HUES64 (cell line): ENCODE measurements at regions not wholly inside any gene's neighbourhood (a gene's known extent, or its start where the extent isn't known, plus 50 kb on each side); places are given as distances from the start of the nearest gene placed in this dataset.

Experiments
- H3K27ac ChIP-seq: 2 replicates; pipeline ENCODE4 v1.7.0; 2013; ENCODE audit warnings: low read depth, low read length, inconsistent platforms
- H3K27me3 ChIP-seq: 2 replicates; pipeline ENCODE4 v1.6.1; 2013; ENCODE audit warnings: mild to moderate bottlenecking, low read length; ENCODE audit not compliant: insufficient read depth
- H3K36me3 ChIP-seq: 2 replicates; pipeline ENCODE4 v1.6.1; 2013; ENCODE audit warnings: mild to moderate bottlenecking, low read length; ENCODE audit not compliant: insufficient read depth
- H3K4me1 ChIP-seq: 2 replicates; pipeline ENCODE4 v1.6.1; 2013; ENCODE audit warnings: mild to moderate bottlenecking, low read length, moderate library complexity; ENCODE audit not compliant: insufficient read depth
- H3K4me3 ChIP-seq: 2 replicates; pipeline ENCODE4 v1.5.1; 2013; ENCODE audit warnings: mild to moderate bottlenecking, low read length, moderate library complexity
- H3K9ac ChIP-seq: 2 replicates; pipeline ENCODE4 v1.6.1; 2013; ENCODE audit warnings: mild to moderate bottlenecking, low read depth, low read length
- H3K9me3 ChIP-seq: 2 replicates; pipeline ENCODE4 v1.6.1; 2013; ENCODE audit warnings: low read depth, low read length; ENCODE audit not compliant: insufficient read depth
- WGBS: fragments of 150-250, 120-280 bp; methylation state at CpG from one replicate; pipeline ENCODE4 v1.1.7; 2013; ENCODE audit warnings: missing lambda C conversion rate; 5-methylcytosine and 5-hydroxymethylcytosine counted together

- H3K27me3 ChIP-seq: no peaks in the 10 kb centered on the region
- no peaks in the 10 kb centered on the region for H3K36me3 ChIP-seq
- WGBS: 97% methylated on average over 3 of the region's 3 CpGs
- H3K27ac ChIP-seq: no peak overlapping the region
- H3K9ac ChIP-seq: no peak overlapping the region
- H3K4me1 ChIP-seq: peaks cover 3% of the 10 kb centered on the region
- H3K4me3 ChIP-seq: no peak overlapping the region
- H3K9me3 ChIP-seq: no peaks in the 10 kb centered on the region
Observed at GRCh38 chr17:70678889-70679288, 509.6 kb downstream of the KCNJ2 start.

GRCh38 chr17:70683936-70684335, 514.6 kb downstream of the KCNJ2 start:
- Histone ChIP-seq H3K9me3 (no peaks in the 10 kb centered on the region), H3K9ac (no peak overlapping the region), H3K27ac (no peak overlapping the region), H3K4me1 (peaks cover 7% of the 10 kb centered on the region), H3K4me3 (no peak overlapping the region), H3K36me3 (no peaks in the 10 kb centered on the region), H3K27me3 (no peaks in the 10 kb centered on the region)
- 95% methylated on average over 4 of the region's 4 CpGs for WGBS

GRCh38 chr17:70687421-70687820, 518.1 kb downstream of the KCNJ2 start:
- no CpG with 5 or more reads among the region's 1 CpG for WGBS
- Histone ChIP-seq H3K9me3 (no peaks in the 10 kb centered on the region), H3K27me3 (no peaks in the 10 kb centered on the region)

GRCh38 chr17:70691150-70691549, 521.8 kb downstream of the KCNJ2 start:
- Histone ChIP-seq H3K4me1 (no peaks in the 10 kb centered on the region), H3K9me3 (no peaks in the 10 kb centered on the region), H3K9ac (no peak overlapping the region), H3K4me3 (no peak overlapping the region), H3K27me3 (no peaks in the 10 kb centered on the region), H3K36me3 (no peaks in the 10 kb centered on the region), H3K27ac (no peak overlapping the region)
- 80% methylated on average over 2 of the region's 2 CpGs for WGBS

More at GRCh38 chr17:70687421-70687820, 518.1 kb downstream of the KCNJ2 start:
- Histone ChIP-seq H3K4me1 (peaks cover 7% of the 10 kb centered on the region), H3K27ac (no peak overlapping the region), H3K4me3 (no peak overlapping the region), H3K9ac (no peak overlapping the region), H3K36me3 (no peaks in the 10 kb centered on the region)

GRCh38 chr17:70699408-70699807, 530.1 kb downstream of the KCNJ2 start:
- H3K27me3 ChIP-seq: no peaks in the 10 kb centered on the region
- no peaks in the 10 kb centered on the region for H3K9me3 ChIP-seq
- H3K4me3 ChIP-seq: no peak overlapping the region
- WGBS: 100% methylated on average over 2 of the region's 2 CpGs
- H3K9ac ChIP-seq: no peak overlapping the region
- no peaks in the 10 kb centered on the region for H3K36me3 ChIP-seq
- H3K27ac ChIP-seq: no peak overlapping the region
- H3K4me1 ChIP-seq: no peaks in the 10 kb centered on the region

GRCh38 chr17:70702683-70703255, 533.4 kb downstream of the KCNJ2 start:
- Histone ChIP-seq H3K9me3 (no peaks in the 10 kb centered on the region), H3K4me1 (no peaks in the 10 kb centered on the region), H3K36me3 (no peaks in the 10 kb centered on the region), H3K27me3 (no peaks in the 10 kb centered on the region), H3K9ac (no peak overlapping the region), H3K27ac (no peak overlapping the region), H3K4me3 (no peak overlapping the region)
- 94% methylated on average over 3 of the region's 3 CpGs for WGBS

GRCh38 chr17:70709596-70709995, 540.3 kb downstream of the KCNJ2 start:
- H3K27me3 ChIP-seq: no peaks in the 10 kb centered on the region
- 95% methylated on average over 6 of the region's 7 CpGs for WGBS
- no peaks in the 10 kb centered on the region for H3K36me3 ChIP-seq
- H3K4me1 ChIP-seq: no peaks in the 10 kb centered on the region
- H3K27ac ChIP-seq: no peak overlapping the region
- H3K9me3 ChIP-seq: no peaks in the 10 kb centered on the region
- H3K9ac ChIP-seq: no peak overlapping the region
- H3K4me3 ChIP-seq: no peak overlapping the region

- Histone ChIP-seq H3K9ac (no peak overlapping the region), H3K4me1 (no peaks in the 10 kb centered on the region), H3K27ac (no peak overlapping the region), H3K36me3 (no peaks in the 10 kb centered on the region), H3K27me3 (no peaks in the 10 kb centered on the region), H3K4me3 (no peak overlapping the region), H3K9me3 (no peaks in the 10 kb centered on the region)
Observed at GRCh38 chr17:70713694-70714093, 544.4 kb downstream of the KCNJ2 start.

- Histone ChIP-seq H3K27ac (no peak overlapping the region), H3K9me3 (no peaks in the 10 kb centered on the region), H3K27me3 (no peaks in the 10 kb centered on the region), H3K36me3 (no peaks in the 10 kb centered on the region), H3K9ac (no peak overlapping the region), H3K4me1 (no peaks in the 10 kb centered on the region), H3K4me3 (no peak overlapping the region)
- WGBS: 94% methylated on average over 2 of the region's 3 CpGs
Observed at GRCh38 chr17:70716551-70716950, 547.2 kb downstream of the KCNJ2 start.

- Histone ChIP-seq H3K36me3 (no peaks in the 10 kb centered on the region), H3K4me1 (no peaks in the 10 kb centered on the region), H3K27me3 (no peaks in the 10 kb centered on the region), H3K4me3 (no peak overlapping the region), H3K9me3 (no peaks in the 10 kb centered on the region), H3K27ac (no peak overlapping the region), H3K9ac (no peak overlapping the region)
- WGBS: 93% methylated on average over 1 of the region's 1 CpG
Observed at GRCh38 chr17:70717042-70717441, 547.7 kb downstream of the KCNJ2 start.

GRCh38 chr17:70736375-70736957, 567.1 kb downstream of the KCNJ2 start:
- Histone ChIP-seq H3K27me3 (no peaks in the 10 kb centered on the region), H3K9ac (no peak overlapping the region), H3K27ac (no peak overlapping the region), H3K36me3 (no peaks in the 10 kb centered on the region), H3K4me3 (no peak overlapping the region), H3K9me3 (no peaks in the 10 kb centered on the region), H3K4me1 (no peaks in the 10 kb centered on the region)
- WGBS: 96% methylated on average over 4 of the region's 4 CpGs

GRCh38 chr17:70739065-70739464, 569.7 kb downstream of the KCNJ2 start:
- Histone ChIP-seq H3K27me3 (no peaks in the 10 kb centered on the region), H3K9me3 (no peaks in the 10 kb centered on the region), H3K27ac (no peak overlapping the region), H3K4me3 (no peak overlapping the region), H3K9ac (no peak overlapping the region), H3K4me1 (no peaks in the 10 kb centered on the region), H3K36me3 (no peaks in the 10 kb centered on the region)
- 94% methylated on average over 1 of the region's 2 CpGs for WGBS
